Nucleus accumbens (tissue), 56 donors: ENCODE measurements at regions not wholly inside any gene's neighbourhood (a gene's known extent, or its start where the extent isn't known, plus 50 kb on each side); places are given as distances from the start of the nearest gene placed in this dataset.

Experiments used
- DNase-seq, 56 donors: peaks; one replicate each; lab custom pipeline; 2025; lab: John Stamatoyannopoulos, UW

DNA sequence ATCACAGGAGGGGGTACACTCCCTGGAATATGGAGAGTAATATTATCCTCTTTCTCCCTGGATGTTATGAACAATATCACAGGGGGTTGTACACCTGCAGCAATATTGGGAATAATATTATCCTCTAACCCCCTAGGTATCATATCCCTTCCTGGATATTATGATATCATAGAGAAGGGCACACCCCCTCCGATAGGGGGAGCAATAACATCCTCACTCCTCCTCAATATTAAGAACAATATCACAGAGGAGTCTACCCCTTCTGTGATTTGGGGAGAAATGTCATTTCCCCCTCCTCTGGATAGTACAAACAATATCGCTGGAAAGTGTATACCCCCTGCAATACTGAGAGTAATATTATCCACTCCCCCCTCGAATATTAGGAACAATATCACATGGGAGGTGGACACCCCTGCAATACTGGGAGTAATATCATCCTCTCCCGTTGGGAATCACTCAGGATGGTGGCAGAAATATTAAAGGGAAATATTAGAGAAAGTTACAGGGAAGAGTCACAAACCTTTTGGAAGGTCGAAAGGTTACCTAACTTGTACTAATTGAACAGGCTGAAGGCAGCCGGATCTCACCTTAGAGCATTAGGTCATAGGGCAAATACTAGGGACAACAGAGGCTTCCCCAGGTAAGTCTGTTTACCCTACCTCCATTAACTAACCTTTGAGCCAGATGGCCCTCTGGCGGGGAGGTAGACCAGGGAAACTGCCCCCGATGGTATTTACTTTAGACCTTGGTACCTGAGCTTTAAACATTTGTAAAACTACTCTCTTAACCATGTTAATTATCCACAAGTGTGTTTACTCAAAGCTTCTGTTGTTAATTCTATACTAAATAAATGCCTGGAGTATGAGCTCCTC, 57.5 kb upstream of the FREM1 start:
- no peak for DNase-seq

DNA sequence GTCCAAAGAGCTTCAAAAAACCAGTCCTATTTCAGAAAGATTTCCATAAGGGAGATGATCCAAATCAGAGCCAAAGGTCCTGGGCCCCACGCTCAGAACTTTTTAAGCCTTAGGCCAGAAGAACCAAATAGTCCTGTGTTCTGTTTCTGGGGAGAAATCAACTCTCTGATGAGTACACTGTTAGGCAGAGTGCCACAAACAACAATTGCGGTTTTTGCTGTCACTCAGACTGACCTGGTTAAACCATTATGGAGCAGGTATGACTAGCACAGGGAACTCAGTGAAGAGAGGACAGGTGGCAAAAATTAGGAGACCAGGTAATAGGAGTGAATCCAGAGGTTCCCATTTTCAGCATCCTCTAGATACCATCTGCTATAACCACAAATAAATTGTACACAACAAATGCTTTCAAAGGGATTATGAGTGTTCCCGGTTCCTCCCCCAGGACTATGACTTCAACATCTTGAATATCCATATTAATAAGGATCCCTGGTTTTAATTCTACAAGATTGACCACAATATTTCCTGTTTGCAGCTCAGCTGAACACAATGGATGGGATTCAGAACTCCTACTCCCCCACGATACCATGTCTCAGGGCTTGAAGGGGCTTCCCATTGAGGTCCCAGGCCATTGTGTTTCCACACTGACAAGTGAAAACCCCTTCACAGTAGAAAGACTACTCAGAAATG, 52.1 kb upstream of the FREM1 start:
- no peak for DNase-seq

DNA sequence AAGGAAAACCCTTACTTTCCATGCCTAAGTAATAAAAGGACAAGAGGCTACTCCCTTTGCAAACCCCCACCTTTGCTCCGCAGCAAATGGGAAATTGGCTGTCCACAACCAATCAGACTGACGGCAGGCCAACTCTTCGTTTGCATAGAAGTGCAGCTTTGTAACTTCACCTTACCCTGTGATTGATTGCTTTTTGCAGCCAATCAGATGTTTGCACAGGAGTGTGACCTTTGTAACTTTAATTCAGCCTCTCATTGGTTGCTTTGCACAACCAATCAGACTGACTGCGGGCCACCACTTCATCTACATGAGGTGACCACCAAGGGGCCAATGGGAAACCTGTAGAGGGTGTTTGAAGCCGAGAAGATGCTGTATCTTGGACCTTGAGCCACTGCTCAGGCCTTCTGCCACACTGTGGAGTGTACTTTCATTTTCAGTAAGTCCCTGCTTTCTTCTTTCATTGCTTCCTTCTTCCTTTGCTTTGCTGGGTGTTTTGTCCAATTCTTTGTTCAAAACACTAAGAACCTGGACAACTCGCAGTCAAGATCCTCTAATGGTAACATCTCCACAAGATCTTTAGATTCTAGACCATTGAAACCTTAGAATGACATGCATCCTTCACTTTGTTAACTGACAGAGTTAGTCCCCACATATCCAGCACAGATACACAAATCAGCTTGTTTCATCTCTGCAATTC, 51.3 kb upstream of the FREM1 start:
- no peak for DNase-seq

DNA sequence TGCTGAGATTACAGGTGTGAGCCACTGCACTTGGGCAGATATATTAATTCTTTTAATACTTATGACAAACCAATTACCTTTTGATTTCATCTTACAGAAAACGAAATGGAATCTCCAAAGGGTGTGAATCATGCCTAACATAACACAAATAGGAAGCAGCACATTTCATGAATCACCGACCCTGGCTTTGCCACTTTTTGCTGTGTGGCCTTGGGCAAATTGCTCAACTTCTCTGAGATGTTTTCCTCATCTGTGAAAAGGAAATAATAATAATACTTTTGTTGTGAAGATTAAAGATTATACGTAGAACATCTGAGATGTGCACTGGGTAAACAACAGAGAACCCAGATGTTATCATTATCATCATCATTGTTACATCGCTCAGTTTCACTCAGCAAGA, 50.7 kb upstream of the FREM1 start:
- no peak for DNase-seq
